GM12878 (cell line): ENCODE measurements at regions not wholly inside any gene's neighbourhood (a gene's known extent, or its start where the extent isn't known, plus 50 kb on each side); places are given as distances from the start of the nearest gene placed in this dataset.

Experiments
- ATAC-seq: fragments of 200-7000 bp; cut with Tn5 transposase; 3 replicates; pipeline ENCODE4 v1.9.1; 2020; ENCODE audit warnings: mild to moderate bottlenecking, moderate library complexity
- BruUV-seq: library from RNA; stranded (reverse); fragments of 400-500 nt; replicated peaks from 2 replicates; lab custom pipeline; 2021; lab: Mats Ljungman, UMichigan
- CTCF ChIA-PET: fragments of 300-600 bp; sonication (Branson Sonifier 250); formaldehyde crosslinking; extraction: SDS; loops from one replicate; lab custom pipeline; 2021; ENCODE audit warnings: inconsistent platforms; lab: Yijun Ruan, JAX
- POLR2A ChIA-PET: fragments of 350-600 bp; formaldehyde crosslinking; extraction: SDS; loops from one replicate; lab custom pipeline; 2021; ENCODE audit warnings: inconsistent platforms; lab: Charles Lee
- RAD21 ChIA-PET: fragments of 300-600 bp; sonication (Branson Sonifier 250); formaldehyde crosslinking; loops from one replicate; lab custom pipeline; 2023; ENCODE audit warnings: antibody characterized with exemption; ENCODE audit not compliant: unreplicated experiment; lab: Charles Lee
- SMC1A ChIA-PET: fragments of 300-600 bp; sonication (Branson Sonifier 250); formaldehyde crosslinking; loops from one replicate; lab custom pipeline; 2023; ENCODE audit not compliant: unreplicated experiment, uncharacterized antibody; lab: Charles Lee
- DNase-seq: peaks from one replicate; pipeline ENCODE4 v3.0.0-alpha.2; 2011; ENCODE audit warnings: low read depth, low spot score
- FAIRE-seq: peaks from 3 replicates; lab custom pipeline; 2011; peaks lifted over from hg19 to GRCh38; lab: Jason Lieb, UNC
- H2AFZ ChIP-seq: 2 replicates; pipeline ENCODE4 v1.6.0; 2011; ENCODE audit warnings: low read depth, low read length, control low read depth; ENCODE audit not compliant: control insufficient read depth
- H3K27ac ChIP-seq: 2 replicates; pipeline ENCODE4 v1.5.1; 2011; ENCODE audit warnings: control low read depth; ENCODE audit not compliant: control insufficient read depth, insufficient read depth
- H3K27me3 ChIP-seq, 2 experiments: replicated peaks in 1 of 2; 2 replicates each; pipeline versions ENCODE4 v1.6.0 to v1.6.1; 2011; ENCODE audit warnings: low read length in 1 of 2; ENCODE audit not compliant: control insufficient read depth in 2 of 2, insufficient read depth in 2 of 2
- H3K36me3 ChIP-seq, 2 experiments: 2 replicates each; pipeline ENCODE4 v1.5.1; 2011; ENCODE audit warnings: low read length in 1 of 2; ENCODE audit not compliant: control insufficient read depth in 2 of 2, insufficient read depth in 2 of 2
- H3K4me1 ChIP-seq: 2 replicates; pipeline ENCODE4 v1.6.1; 2011; ENCODE audit warnings: mild to moderate bottlenecking, low read length, moderate library complexity, mixed read lengths; ENCODE audit not compliant: control insufficient read depth, insufficient read depth
- H3K4me2 ChIP-seq: 2 replicates; pipeline ENCODE4 v1.6.0; 2011; ENCODE audit warnings: control low read depth; ENCODE audit not compliant: control insufficient read depth, insufficient read depth
- H3K4me3 ChIP-seq: fragments of 200-600 bp; sonication (generic); 2 replicates; pipeline ENCODE4 v1.5.1; 2016
- H3K79me2 ChIP-seq: 2 replicates; pipeline ENCODE4 v1.6.0; 2011; ENCODE audit warnings: low read length; ENCODE audit not compliant: control insufficient read depth, insufficient read depth
- H3K9ac ChIP-seq: 2 replicates; pipeline ENCODE4 v1.8.0; 2011; ENCODE audit warnings: low read length, control low read depth, mixed read lengths; ENCODE audit not compliant: control insufficient read depth, insufficient read depth
- H3K9me3 ChIP-seq: replicated peaks from 3 replicates; pipeline ENCODE4 v1.5.1; 2011; ENCODE audit warnings: mild to moderate bottlenecking, low read length; ENCODE audit not compliant: control insufficient read depth, insufficient read depth
- H4K20me1 ChIP-seq: 2 replicates; pipeline ENCODE4 v1.6.0; 2011; ENCODE audit not compliant: control insufficient read depth, insufficient read depth
- CTCF ChIP-seq, 3 experiments: IDR thresholded peaks in 2 of 3; conservative IDR thresholded peaks in 1 of 3; 2 replicates each; pipeline ENCODE4 v1.5.1; 2011; ENCODE audit warnings: low read depth in 3 of 3, low read length in 3 of 3, mild to moderate bottlenecking in 3 of 3, control low read depth in 2 of 3, moderate library complexity in 2 of 3, inconsistent platforms in 1 of 3, mixed read lengths in 1 of 3; ENCODE audit not compliant: control insufficient read depth in 2 of 3, insufficient read depth in 1 of 3; ENCODE audit errors: extremely low read depth in 1 of 3
- TBL1XR1 ChIP-seq: IDR thresholded peaks from 2 replicates; pipeline ENCODE4 v1.6.1; 2012; ENCODE audit warnings: low read depth, low read length, improper control_type of control experiment
- WGBS: methylation state at CpG from one replicate; pipeline ENCODE4 v1.1.6; 2016; ENCODE audit warnings: low lambda C conversion rate; ENCODE audit not compliant: insufficient replicate concordance, insufficient coverage; ENCODE audit errors: missing lambda C conversion rate; 5-methylcytosine and 5-hydroxymethylcytosine counted together
- in situ Hi-C: fragments of 300-500 bp; cut with MboI; formaldehyde crosslinking; loops from 9 replicates; pipeline ENCODE4 v1.14.3; 2018; ENCODE audit warnings: mixed read lengths
- intact Hi-C: fragments of 100-400 bp; cut with micrococcal nuclease; formaldehyde crosslinking; loops from one replicate; pipeline ENCODE4 v1.14.2; 2022; ENCODE audit not compliant: unreplicated experiment

DNA sequence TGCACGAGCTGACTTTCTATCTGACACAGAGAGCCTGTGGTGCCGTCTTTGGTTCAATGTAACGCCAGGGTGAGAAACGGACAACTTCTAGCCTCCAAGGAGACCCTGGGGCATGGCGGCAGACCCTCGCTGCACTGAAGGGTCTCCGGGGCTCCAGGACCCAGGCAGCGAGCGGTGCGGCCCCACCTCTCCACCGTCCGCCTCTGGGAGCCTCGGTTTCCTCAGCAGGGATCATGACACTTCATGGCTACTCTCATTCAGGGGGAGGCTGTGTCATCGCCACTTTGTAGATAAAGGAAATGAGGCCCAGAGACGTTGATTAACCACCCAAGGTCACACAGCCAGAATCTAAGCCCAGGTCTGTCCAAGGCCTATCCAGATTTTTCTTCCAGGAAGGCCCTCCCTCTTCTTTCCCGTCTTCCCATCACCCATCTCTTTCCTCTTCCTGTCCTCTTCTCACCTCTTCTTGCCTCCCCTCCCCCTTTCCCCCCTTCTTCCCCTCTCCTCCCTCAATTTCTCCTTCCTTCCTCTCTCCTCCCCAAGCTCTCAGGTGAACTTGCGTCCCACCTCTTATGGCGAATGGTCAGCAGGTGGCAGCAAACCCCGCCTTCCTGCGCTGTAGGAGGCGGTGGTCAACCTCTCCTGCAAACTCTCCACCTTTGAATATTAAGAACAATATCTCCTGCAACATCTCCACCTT is 69.3 kb upstream of the HMX1 start:
- no peaks in the 10 kb centered on the region for H3K4me1 ChIP-seq
- no peak overlapping the region for H3K9ac ChIP-seq
- no peaks in the 10 kb centered on the region for H3K79me2 ChIP-seq
- in situ Hi-C loops, result no loop called here
- TF ChIP-seq CTCF (IDR thresholded peaks at IDR 0.05 in 2 of 3, conservative IDR thresholded peaks at IDR 0.05 in 1 of 3; ENCODE audit: control insufficient read depth in 2 of 3, extremely low read depth in 1 of 3, insufficient read depth in 1 of 3, low read depth in 3 of 3, low read length in 3 of 3), result peak in 1 of 3 experiments; percentile 15; a peak in 1 of 6 replicates
- TF ChIP-seq TBL1XR1, result no peak
- POLR2A ChIA-PET, result no interaction called here
- no peak overlapping the region for H3K4me2 ChIP-seq
- H3K27me3 ChIP-seq, result no peaks in the 10 kb centered on the region
- FAIRE-seq, result no peak
- H4K20me1 ChIP-seq, result no peaks in the 10 kb centered on the region
- ATAC-seq, result peak; percentile 46; the same call in 1 of the 3 replicates
- DNase-seq, result no peak
- intact Hi-C loops, result no loop called here
- RAD21 ChIA-PET, result no interaction called here
- no peak overlapping the region for H3K27ac ChIP-seq
- CTCF ChIA-PET, result no interaction called here
- H3K4me3 ChIP-seq, result no peak overlapping the region
- no peaks in the 10 kb centered on the region for H3K36me3 ChIP-seq
- 47% methylated on average over 21 of the region's 21 CpGs for WGBS
- BruUV-seq, result no TSS peak
- SMC1A ChIA-PET, result no interaction called here
- no peaks in the 10 kb centered on the region for H3K9me3 ChIP-seq
- H2AFZ ChIP-seq, result no peak overlapping the region
